Renal pelvis (tissue), 1 donor: ENCODE measurements at regions not wholly inside any gene's neighbourhood (a gene's known extent, or its start where the extent isn't known, plus 50 kb on each side); places are given as distances from the start of the nearest gene placed in this dataset.
"Not testable (repeated sequence)": the region's sequence is repeated elsewhere in the genome, so short reads cannot be mapped to it uniquely, and the experiment has no call there.

Experiments
- DNase-seq: peaks from one replicate; pipeline ENCODE4 v3.0.0-alpha.2; 2013

- DNase-seq, result no peak
These were observed 206.3 kb downstream of the SLITRK5 start for GRCh38 chr13:87877477-87877876.

- no peak for DNase-seq
These were observed 207.5 kb downstream of the SLITRK5 start for GRCh38 chr13:87878706-87879105.

- no peak for DNase-seq
These were observed 213.7 kb downstream of the SLITRK5 start for GRCh38 chr13:87884884-87885283.

GRCh38 chr13:87887459-87888123, 216.4 kb downstream of the SLITRK5 start:
- DNase-seq, result no peak

GRCh38 chr13:87889254-87889653, 218.1 kb downstream of the SLITRK5 start:
- DNase-seq, result no peak

GRCh38 chr13:87893186-87893585, 222.0 kb downstream of the SLITRK5 start:
- DNase-seq, result no peak

GRCh38 chr13:87894059-87894458, 222.9 kb downstream of the SLITRK5 start:
- no peak for DNase-seq

GRCh38 chr13:87903553-87903952, 232.4 kb downstream of the SLITRK5 start:
- no peak for DNase-seq

- no peak for DNase-seq
These were observed 235.2 kb downstream of the SLITRK5 start for GRCh38 chr13:87906411-87906810.

- no peak for DNase-seq
These were observed 236.0 kb downstream of the SLITRK5 start for GRCh38 chr13:87907202-87907601.

- DNase-seq, result no peak
These were observed 248.8 kb downstream of the SLITRK5 start for GRCh38 chr13:87919956-87920355.

- no peak for DNase-seq
These were observed 252.6 kb downstream of the SLITRK5 start for GRCh38 chr13:87923753-87924152.

GRCh38 chr13:87925006-87925405, 253.8 kb downstream of the SLITRK5 start:
- DNase-seq, result no peak

GRCh38 chr13:87940776-87941175, 269.6 kb downstream of the SLITRK5 start:
- no peak for DNase-seq

- peak; percentile 10 for DNase-seq
These were observed 270.1 kb downstream of the SLITRK5 start for GRCh38 chr13:87941226-87941625.

- no peak for DNase-seq
These were observed 271.0 kb downstream of the SLITRK5 start for GRCh38 chr13:87942205-87942604.

- DNase-seq, result no peak
These were observed 272.9 kb downstream of the SLITRK5 start for GRCh38 chr13:87944038-87944437.

GRCh38 chr13:87952377-87952776, 281.2 kb downstream of the SLITRK5 start:
- DNase-seq, result no peak

- no peak for DNase-seq
These were observed 282.2 kb downstream of the SLITRK5 start for GRCh38 chr13:87953381-87953780.

- no peak for DNase-seq
These were observed 282.9 kb downstream of the SLITRK5 start for GRCh38 chr13:87954091-87954490.

- no peak for DNase-seq
These were observed 290.4 kb downstream of the SLITRK5 start for GRCh38 chr13:87961546-87961945.

GRCh38 chr13:87972568-87972967, 301.4 kb downstream of the SLITRK5 start:
- DNase-seq, result no peak

- no peak for DNase-seq
These were observed 303.9 kb downstream of the SLITRK5 start for GRCh38 chr13:87975035-87975434.

GRCh38 chr13:87976650-87977049, 305.5 kb downstream of the SLITRK5 start:
- DNase-seq, result not testable (repeated sequence)
